Fibroblast of lung (primary cell): ENCODE measurements at regions not wholly inside any gene's neighbourhood (a gene's known extent, or its start where the extent isn't known, plus 50 kb on each side); places are given as distances from the start of the nearest gene placed in this dataset.

Experiments
- DNase-seq, 2 donors: peaks; one replicate each; pipeline versions ENCODE4 v3.0.0 to v3.0.0-alpha.2; 2010; ENCODE audit warnings: low read depth in 2 of 2
- H2AFZ ChIP-seq: 2 replicates; pipeline ENCODE4 v1.5.1; 2012; ENCODE audit warnings: low read length, control low read depth, inconsistent platforms
- H3K27ac ChIP-seq: 2 replicates; pipeline ENCODE4 v1.5.1; 2011; ENCODE audit warnings: low read length, control low read depth; ENCODE audit not compliant: insufficient read depth
- H3K27me3 ChIP-seq: 2 replicates; pipeline ENCODE4 v1.5.1; 2011; ENCODE audit warnings: mild to moderate bottlenecking, low read length; ENCODE audit not compliant: control insufficient read depth, insufficient read depth
- H3K36me3 ChIP-seq: 2 replicates; pipeline ENCODE4 v1.5.1; 2011; ENCODE audit warnings: low read length; ENCODE audit not compliant: control insufficient read depth, insufficient read depth
- H3K4me1 ChIP-seq: 2 replicates; pipeline ENCODE4 v1.5.1; 2011; ENCODE audit warnings: low read length; ENCODE audit not compliant: control insufficient read depth, insufficient read depth; ENCODE audit errors: extremely low read depth
- H3K4me2 ChIP-seq: 2 replicates; pipeline ENCODE4 v1.5.1; 2011; ENCODE audit warnings: low read length, control low read depth; ENCODE audit not compliant: insufficient read depth; ENCODE audit errors: extremely low read depth
- H3K4me3 ChIP-seq, 4 experiments: fragments of 200-600 bp in 1 of 4; sonication (generic) in 1 of 4; replicated peaks in 1 of 4; 2 replicates each; pipeline ENCODE4 v1.5.1; 2011 to 2016; ENCODE audit warnings: low read length in 4 of 4, low read depth in 3 of 4, mild to moderate bottlenecking in 3 of 4, control low read depth in 2 of 4, inconsistent platforms in 1 of 4, mixed read lengths in 1 of 4; ENCODE audit not compliant: insufficient read depth in 1 of 4; ENCODE audit errors: control extremely low read depth in 1 of 4
- H3K79me2 ChIP-seq: 2 replicates; pipeline ENCODE4 v1.5.1; 2012; ENCODE audit warnings: mild to moderate bottlenecking, low read length, inconsistent platforms; ENCODE audit not compliant: control insufficient read depth, insufficient read depth
- H3K9ac ChIP-seq: 2 replicates; pipeline ENCODE4 v1.5.1; 2011; ENCODE audit warnings: mild to moderate bottlenecking, low read length, control low read depth; ENCODE audit not compliant: insufficient read depth
- H3K9me3 ChIP-seq: 2 replicates; pipeline ENCODE4 v1.5.1; 2012; ENCODE audit warnings: low read depth, low read length; ENCODE audit not compliant: control insufficient read depth, insufficient read depth
- H4K20me1 ChIP-seq: 2 replicates; pipeline ENCODE4 v1.5.1; 2011; ENCODE audit warnings: low read length; ENCODE audit not compliant: control insufficient read depth, insufficient read depth; ENCODE audit errors: extremely low read depth
- EZH2 ChIP-seq: IDR thresholded peaks from 2 replicates; pipeline ENCODE4 v1.5.1; 2012; ENCODE audit warnings: low read length, control low read depth, mild to moderate bottlenecking; ENCODE audit errors: missing control alignments
- TF ChIP-seq, protein P1 (sequence below), 2 donors: IDR thresholded peaks in 1 of 2; conservative IDR thresholded peaks in 1 of 2; 1 replicate in 1 of 2; 2 replicates in 1 of 2; pipeline ENCODE4 v1.5.1; 2011 to 2012; ENCODE audit warnings: low read length in 2 of 2, control low read depth in 1 of 2, inconsistent platforms in 1 of 2, low read depth in 1 of 2, mild to moderate bottlenecking in 1 of 2

DNA sequence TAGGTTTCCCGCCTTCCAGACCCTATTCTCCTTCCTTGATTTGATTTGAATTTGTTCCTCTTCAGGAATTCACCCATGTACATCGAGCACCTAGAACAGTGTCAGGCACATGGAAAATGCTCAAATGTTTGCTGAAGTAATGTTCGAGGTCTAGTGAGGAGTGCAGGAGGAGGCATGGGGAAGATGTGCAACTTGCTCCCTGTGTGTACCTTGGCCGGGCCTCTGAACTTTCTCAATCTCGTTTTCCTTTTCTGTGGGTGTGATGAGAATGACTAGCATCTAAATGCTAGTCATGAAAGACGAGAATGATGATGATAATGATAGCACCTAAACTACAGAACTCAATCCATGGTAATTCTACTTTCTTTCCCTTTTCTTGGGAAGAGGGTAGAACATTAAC, 279.1 kb upstream of the PLET1 start:
- no peak overlapping the region for H3K9ac ChIP-seq
- H3K4me1 ChIP-seq: no peaks in the 10 kb centered on the region
- no peak overlapping the region for H3K4me2 ChIP-seq
- H3K27me3 ChIP-seq: no peaks in the 10 kb centered on the region
- no peak for DNase-seq
- TF ChIP-seq, protein P1, sequence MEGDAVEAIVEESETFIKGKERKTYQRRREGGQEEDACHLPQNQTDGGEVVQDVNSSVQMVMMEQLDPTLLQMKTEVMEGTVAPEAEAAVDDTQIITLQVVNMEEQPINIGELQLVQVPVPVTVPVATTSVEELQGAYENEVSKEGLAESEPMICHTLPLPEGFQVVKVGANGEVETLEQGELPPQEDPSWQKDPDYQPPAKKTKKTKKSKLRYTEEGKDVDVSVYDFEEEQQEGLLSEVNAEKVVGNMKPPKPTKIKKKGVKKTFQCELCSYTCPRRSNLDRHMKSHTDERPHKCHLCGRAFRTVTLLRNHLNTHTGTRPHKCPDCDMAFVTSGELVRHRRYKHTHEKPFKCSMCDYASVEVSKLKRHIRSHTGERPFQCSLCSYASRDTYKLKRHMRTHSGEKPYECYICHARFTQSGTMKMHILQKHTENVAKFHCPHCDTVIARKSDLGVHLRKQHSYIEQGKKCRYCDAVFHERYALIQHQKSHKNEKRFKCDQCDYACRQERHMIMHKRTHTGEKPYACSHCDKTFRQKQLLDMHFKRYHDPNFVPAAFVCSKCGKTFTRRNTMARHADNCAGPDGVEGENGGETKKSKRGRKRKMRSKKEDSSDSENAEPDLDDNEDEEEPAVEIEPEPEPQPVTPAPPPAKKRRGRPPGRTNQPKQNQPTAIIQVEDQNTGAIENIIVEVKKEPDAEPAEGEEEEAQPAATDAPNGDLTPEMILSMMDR (conservative IDR thresholded peaks at IDR 0.05 in 1 of 2, IDR thresholded peaks at IDR 0.05 in 1 of 2; ENCODE audit: low read depth in 1 of 2, low read length in 2 of 2): no peak
- TF ChIP-seq EZH2: no peak
- H2AFZ ChIP-seq: no peak overlapping the region
- H3K27ac ChIP-seq: no peak overlapping the region
- no peaks in the 10 kb centered on the region for H3K36me3 ChIP-seq
- no peaks in the 10 kb centered on the region for H3K9me3 ChIP-seq
- H4K20me1 ChIP-seq: no peaks in the 10 kb centered on the region
- H3K79me2 ChIP-seq: no peaks in the 10 kb centered on the region
- H3K4me3 ChIP-seq: no peak overlapping the region

DNA sequence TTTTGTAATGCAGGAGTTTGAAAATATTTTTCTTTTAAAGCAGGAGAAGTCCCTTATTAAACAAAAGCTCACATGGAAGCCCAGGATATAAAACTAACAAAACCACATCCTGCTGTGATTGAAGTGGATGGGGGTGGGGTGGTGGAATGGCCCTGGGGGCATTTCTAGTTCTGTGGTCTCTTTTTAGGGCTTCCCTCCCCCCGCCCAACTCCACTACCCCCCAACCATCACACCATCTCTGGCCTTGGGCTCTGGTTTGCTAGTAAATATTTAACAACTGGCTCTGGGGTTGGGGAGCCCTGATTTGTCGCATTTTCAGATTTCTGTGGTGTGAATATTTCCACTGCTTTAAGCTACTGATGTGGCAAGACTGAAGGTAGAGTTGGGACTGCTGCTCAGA, 279.6 kb upstream of the PLET1 start:
- no peak overlapping the region for H3K9ac ChIP-seq

DNA sequence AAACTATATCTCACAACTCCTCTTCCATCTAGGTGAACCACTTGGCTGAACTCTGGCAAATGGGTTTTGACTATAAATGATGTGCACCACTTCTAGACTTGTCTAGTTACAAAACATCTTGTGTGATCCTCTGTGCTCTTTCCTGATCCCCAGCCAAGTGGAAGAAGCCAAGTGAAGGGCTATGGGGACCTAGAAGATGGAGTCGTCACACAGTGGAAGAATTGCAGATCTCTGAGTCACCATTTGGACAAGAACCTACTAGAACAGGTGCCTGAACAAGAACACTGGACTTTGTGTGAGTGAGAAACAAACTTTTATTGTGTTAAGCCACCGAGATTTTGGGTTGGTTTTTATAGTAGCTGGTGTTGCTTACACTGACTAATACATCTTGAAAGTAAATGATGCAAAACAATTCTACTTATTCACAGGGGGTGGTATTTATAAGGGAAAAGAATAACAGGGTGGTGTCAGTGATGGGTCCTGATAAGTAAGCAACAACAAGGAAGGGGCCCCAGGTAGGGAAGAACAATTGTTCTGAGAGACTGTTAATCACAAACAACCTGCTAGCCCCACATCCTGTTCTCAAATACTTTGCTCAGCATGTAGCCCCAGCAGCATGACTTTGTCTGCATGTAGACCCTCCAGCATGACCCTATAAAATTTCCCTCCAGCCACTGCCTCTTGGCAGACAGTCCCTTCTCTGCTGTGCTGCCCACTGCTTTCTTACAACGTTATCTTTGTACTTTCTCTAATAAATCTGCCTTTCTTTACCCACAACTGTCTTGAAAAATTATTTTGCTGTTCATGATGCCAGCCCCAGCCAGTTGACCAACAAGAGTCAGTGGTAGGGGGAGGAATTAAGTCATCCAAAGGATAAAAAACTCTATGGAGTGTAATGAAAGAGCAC, 280.7 kb upstream of the PLET1 start:
- Histone ChIP-seq H2AFZ (no peak overlapping the region), H3K4me3 (no peak overlapping the region), H3K4me2 (no peak overlapping the region), H3K36me3 (no peaks in the 10 kb centered on the region), H4K20me1 (no peaks in the 10 kb centered on the region), H3K9me3 (no peaks in the 10 kb centered on the region), H3K27me3 (no peaks in the 10 kb centered on the region), H3K9ac (no peak overlapping the region), H3K27ac (no peak overlapping the region), H3K4me1 (no peaks in the 10 kb centered on the region), H3K79me2 (no peaks in the 10 kb centered on the region)
- TF ChIP-seq, protein P1 (conservative IDR thresholded peaks at IDR 0.05 in 1 of 2, IDR thresholded peaks at IDR 0.05 in 1 of 2; ENCODE audit: low read depth in 1 of 2, low read length in 2 of 2): no peak
- no peak for TF ChIP-seq EZH2
- DNase-seq: no peak

More for the DNA sequence above, 279.6 kb upstream of the PLET1 start:
- no peak for DNase-seq
- Histone ChIP-seq H3K4me1 (no peaks in the 10 kb centered on the region), H2AFZ (no peak overlapping the region), H3K4me2 (no peak overlapping the region), H3K27ac (no peak overlapping the region), H4K20me1 (no peaks in the 10 kb centered on the region), H3K36me3 (no peaks in the 10 kb centered on the region), H3K4me3 (no peak overlapping the region), H3K79me2 (no peaks in the 10 kb centered on the region), H3K9me3 (no peaks in the 10 kb centered on the region), H3K27me3 (no peaks in the 10 kb centered on the region)
- TF ChIP-seq EZH2: no peak
- TF ChIP-seq, protein P1 (conservative IDR thresholded peaks at IDR 0.05 in 1 of 2, IDR thresholded peaks at IDR 0.05 in 1 of 2; ENCODE audit: low read depth in 1 of 2, low read length in 2 of 2): no peak
